ENCODE measurements at regions not wholly inside any gene's neighbourhood (a gene's known extent, or its start where the extent isn't known, plus 50 kb on each side); places are given as distances from the start of the nearest gene placed in this dataset.

DNA sequence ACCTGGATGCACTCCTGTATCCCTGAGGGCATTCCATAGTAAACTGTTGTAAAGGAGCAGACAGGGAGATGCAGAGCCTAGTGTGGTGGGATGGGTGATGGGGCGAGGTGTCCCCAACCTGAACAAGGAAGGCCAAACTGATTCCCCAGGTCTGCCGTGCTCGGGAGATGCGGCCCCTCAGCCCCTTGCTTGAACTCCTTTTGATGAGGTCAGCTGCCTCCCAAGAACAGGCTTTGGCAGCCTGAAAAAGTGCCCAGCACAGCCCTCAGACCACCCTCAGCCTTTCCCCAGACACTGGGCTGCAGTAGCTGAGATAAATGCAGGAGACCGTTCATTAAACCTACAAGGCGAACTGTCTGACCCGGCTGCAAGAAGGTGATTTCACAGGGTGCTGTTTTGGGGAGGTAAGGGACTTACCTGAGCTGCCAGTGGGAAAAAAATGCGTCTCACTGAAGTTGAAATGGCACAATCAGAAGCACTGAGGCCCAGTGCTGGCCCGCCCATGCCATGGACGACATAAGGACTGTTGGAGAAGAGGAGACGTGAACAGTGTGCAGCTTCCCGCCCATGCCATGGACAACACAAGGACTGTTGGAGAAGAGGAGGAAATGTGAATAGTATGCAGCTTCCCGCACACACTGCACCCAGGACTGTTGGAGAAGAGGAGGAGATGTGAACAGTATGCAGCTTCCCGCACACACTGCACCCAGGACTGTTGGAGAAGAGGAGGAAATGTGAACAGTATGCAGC is 148.4 kb upstream of the FAM20C start:
- Histone ChIP-seq H3K4me1 (ENCODE audit: control insufficient read depth in 5 of 5, insufficient read depth in 5 of 5, low read length in 5 of 5) (peaks cover 0 to 9% (median 2%) of the 10 kb centered on the region in 5 donors), H3K4me3 (ENCODE audit: low read depth in 1 of 5, low read length in 5 of 5) (no peak overlapping the region), H3K27ac (ENCODE audit: low read depth, low read length) (no peak overlapping the region), H3K27me3 (ENCODE audit: control insufficient read depth in 5 of 5, insufficient read depth in 4 of 5, low read length in 5 of 5) (peaks cover 0 to 13% (median 8%) of the 10 kb centered on the region in 5 donors), H3K9ac (ENCODE audit: low read length in 5 of 5) (no peak overlapping the region), H3K36me3 (ENCODE audit: control insufficient read depth in 5 of 5, insufficient read depth in 5 of 5, low read length in 5 of 5) (no peaks in the 10 kb centered on the region), H3K9me3 (ENCODE audit: control insufficient read depth in 5 of 5, low read length in 5 of 5) (no peaks in the 10 kb centered on the region)

DNA sequence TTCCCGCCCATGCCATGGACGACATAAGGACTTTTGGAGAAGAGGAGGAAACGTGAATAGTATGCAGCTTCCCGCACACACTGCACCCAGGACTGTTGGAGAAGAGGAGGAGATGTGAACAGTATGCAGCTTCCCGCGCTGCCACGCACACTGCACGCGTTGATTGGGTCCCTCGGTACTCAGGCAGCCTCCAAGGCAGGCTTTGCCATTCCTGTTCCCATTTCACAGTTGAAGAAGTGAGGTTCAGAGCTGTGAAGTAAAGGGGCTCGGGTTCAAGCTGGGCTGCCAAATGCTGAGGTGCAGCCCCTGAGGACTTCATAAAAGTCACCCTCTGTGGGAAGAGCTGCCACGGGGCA is 147.9 kb upstream of the FAM20C start:
- Histone ChIP-seq H3K9ac (ENCODE audit: low read length in 5 of 5) (no peak overlapping the region), H3K9me3 (ENCODE audit: control insufficient read depth in 5 of 5, low read length in 5 of 5) (no peaks in the 10 kb centered on the region), H3K4me3 (ENCODE audit: low read depth in 1 of 5, low read length in 5 of 5) (no peak overlapping the region), H3K36me3 (ENCODE audit: control insufficient read depth in 5 of 5, insufficient read depth in 5 of 5, low read length in 5 of 5) (no peaks in the 10 kb centered on the region), H3K27ac (ENCODE audit: low read depth, low read length) (no peak overlapping the region), H3K4me1 (ENCODE audit: control insufficient read depth in 5 of 5, insufficient read depth in 5 of 5, low read length in 5 of 5) (peaks cover 0 to 9% (median 2%) of the 10 kb centered on the region in 5 donors), H3K27me3 (ENCODE audit: control insufficient read depth in 5 of 5, insufficient read depth in 4 of 5, low read length in 5 of 5) (peaks cover 0 to 13% (median 8%) of the 10 kb centered on the region in 5 donors)

DNA sequence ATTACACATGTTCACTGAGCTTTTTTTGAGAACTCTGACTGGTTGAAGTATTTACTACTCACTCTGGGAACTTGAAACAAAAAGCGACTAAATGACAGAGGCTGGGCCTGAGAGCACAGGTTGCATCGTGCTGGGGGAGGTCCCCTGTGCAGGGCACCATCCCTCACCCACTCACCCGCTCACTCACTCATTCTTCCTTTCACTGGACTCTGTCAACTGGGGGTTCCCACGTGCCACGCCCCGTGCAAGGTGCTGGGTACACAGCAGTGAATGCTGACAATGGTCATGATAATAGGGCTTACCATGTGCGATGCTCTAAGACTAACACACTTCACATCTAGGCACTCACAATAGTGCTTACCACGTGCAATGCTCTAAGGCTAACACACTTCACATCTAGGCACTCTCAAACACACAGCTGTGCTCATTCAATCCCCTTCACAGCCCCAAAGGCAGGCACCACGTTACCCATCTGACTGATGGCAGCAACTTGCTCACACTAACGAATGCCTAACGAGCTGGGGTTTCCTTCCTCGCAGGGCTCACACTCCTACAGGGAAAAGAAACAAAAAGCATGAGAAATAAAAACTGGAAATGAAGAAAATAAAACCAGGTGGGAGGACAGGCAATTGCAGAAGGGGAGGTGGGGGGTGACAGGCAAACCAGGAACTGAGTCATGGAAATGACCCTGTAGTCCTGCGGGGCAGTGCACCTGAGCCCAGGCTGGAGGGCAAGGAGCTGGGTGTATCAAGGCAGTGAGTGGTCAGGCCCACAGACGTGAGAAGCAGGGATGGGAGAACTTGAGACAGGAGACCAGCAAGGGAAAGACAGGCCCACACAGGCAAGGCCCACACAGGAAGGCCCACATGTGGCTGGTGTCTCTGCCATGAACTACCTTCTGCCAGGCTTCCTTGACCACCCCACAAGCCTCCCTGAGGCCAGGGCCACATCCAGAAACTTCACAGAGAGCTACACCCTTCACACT is 147.0 kb upstream of the FAM20C start:
- Histone ChIP-seq H3K4me3 (ENCODE audit: low read depth in 1 of 5, low read length in 5 of 5) (no peak overlapping the region), H3K27me3 (ENCODE audit: control insufficient read depth in 5 of 5, insufficient read depth in 4 of 5, low read length in 5 of 5) (peaks cover 0 to 13% (median 8%) of the 10 kb centered on the region in 5 donors), H3K27ac (ENCODE audit: low read depth, low read length) (no peak overlapping the region), H3K36me3 (ENCODE audit: control insufficient read depth in 5 of 5, insufficient read depth in 5 of 5, low read length in 5 of 5) (no peaks in the 10 kb centered on the region), H3K4me1 (ENCODE audit: control insufficient read depth in 5 of 5, insufficient read depth in 5 of 5, low read length in 5 of 5) (peaks cover 0 to 9% (median 2%) of the 10 kb centered on the region in 5 donors), H3K9me3 (ENCODE audit: control insufficient read depth in 5 of 5, low read length in 5 of 5) (no peaks in the 10 kb centered on the region), H3K9ac (ENCODE audit: low read length in 5 of 5) (no peak overlapping the region)

DNA sequence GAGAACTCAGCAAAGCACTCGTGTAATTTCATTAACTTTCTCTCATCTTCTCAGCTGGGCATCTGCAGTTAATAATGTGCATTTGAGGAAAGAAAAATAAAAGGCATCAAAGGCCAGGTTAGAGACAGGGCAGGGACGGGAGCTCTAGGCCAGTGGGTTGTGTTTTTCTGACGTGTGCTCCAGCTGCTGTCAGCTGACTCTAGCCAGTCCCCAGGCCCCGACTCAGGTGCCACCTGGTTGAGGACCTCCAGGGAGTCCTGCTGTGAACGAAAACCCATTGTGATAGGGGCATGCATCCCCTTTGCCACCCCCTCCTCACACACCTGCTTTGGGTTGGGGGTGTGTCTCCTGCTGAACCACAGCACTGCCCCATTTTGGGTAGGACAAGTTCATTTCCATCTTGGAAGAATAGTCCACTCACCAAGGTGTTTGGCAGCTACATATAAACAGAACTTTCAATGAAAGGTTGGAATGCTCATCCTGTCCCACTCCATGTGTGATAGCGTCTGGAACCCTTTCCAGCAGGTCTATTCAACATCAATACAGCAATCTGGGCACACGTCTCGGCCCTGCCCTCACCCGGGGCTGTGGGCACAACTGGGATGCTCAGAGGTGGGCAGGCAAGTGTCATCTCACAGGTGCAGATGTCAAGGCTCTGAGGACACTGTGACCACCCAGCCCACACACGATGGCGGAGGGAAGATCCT is 146.1 kb upstream of the FAM20C start:
- H3K4me3 ChIP-seq (ENCODE audit: low read depth in 1 of 5, low read length in 5 of 5) = no peak overlapping the region
- H3K4me1 ChIP-seq (ENCODE audit: control insufficient read depth in 5 of 5, insufficient read depth in 5 of 5, low read length in 5 of 5) = peaks cover 0 to 5% (median 2%) of the 10 kb centered on the region in 5 donors
- H3K27me3 ChIP-seq (ENCODE audit: control insufficient read depth in 5 of 5, insufficient read depth in 4 of 5, low read length in 5 of 5) = peaks cover 0 to 13% (median 8%) of the 10 kb centered on the region in 5 donors
- no peak overlapping the region for H3K9ac ChIP-seq (ENCODE audit: low read length in 5 of 5)
- H3K9me3 ChIP-seq (ENCODE audit: control insufficient read depth in 5 of 5, low read length in 5 of 5) = no peaks in the 10 kb centered on the region
- no peak overlapping the region for H3K27ac ChIP-seq (ENCODE audit: low read depth, low read length)
- no peaks in the 10 kb centered on the region for H3K36me3 ChIP-seq (ENCODE audit: control insufficient read depth in 5 of 5, insufficient read depth in 5 of 5, low read length in 5 of 5)

DNA sequence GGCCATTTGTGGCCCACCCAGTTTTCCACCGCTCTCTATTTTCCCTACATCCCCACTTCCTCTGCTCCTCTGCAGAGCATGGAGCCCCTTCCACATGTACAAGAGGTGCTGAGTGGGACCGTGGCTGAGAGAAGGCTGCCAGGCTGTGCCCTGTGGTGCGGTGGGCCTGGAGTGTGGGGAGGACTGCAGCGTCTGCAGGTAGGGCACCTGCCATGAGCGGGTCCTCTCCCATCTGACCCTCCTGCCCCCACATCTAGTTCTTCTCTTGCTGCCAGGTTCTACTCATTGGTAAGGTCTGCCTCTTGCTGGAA is 145.6 kb upstream of the FAM20C start:
- Histone ChIP-seq H3K9ac (ENCODE audit: low read length in 5 of 5) (no peak overlapping the region), H3K27me3 (ENCODE audit: control insufficient read depth in 5 of 5, insufficient read depth in 4 of 5, low read length in 5 of 5) (peaks cover 0 to 13% (median 8%) of the 10 kb centered on the region in 5 donors), H3K4me1 (ENCODE audit: control insufficient read depth in 5 of 5, insufficient read depth in 5 of 5, low read length in 5 of 5) (peaks cover 0 to 5% (median 0%) of the 10 kb centered on the region in 5 donors), H3K27ac (ENCODE audit: low read depth, low read length) (no peak overlapping the region), H3K9me3 (ENCODE audit: control insufficient read depth in 5 of 5, low read length in 5 of 5) (no peaks in the 10 kb centered on the region), H3K4me3 (ENCODE audit: low read depth in 1 of 5, low read length in 5 of 5) (no peak overlapping the region), H3K36me3 (ENCODE audit: control insufficient read depth in 5 of 5, insufficient read depth in 5 of 5, low read length in 5 of 5) (no peaks in the 10 kb centered on the region)

DNA sequence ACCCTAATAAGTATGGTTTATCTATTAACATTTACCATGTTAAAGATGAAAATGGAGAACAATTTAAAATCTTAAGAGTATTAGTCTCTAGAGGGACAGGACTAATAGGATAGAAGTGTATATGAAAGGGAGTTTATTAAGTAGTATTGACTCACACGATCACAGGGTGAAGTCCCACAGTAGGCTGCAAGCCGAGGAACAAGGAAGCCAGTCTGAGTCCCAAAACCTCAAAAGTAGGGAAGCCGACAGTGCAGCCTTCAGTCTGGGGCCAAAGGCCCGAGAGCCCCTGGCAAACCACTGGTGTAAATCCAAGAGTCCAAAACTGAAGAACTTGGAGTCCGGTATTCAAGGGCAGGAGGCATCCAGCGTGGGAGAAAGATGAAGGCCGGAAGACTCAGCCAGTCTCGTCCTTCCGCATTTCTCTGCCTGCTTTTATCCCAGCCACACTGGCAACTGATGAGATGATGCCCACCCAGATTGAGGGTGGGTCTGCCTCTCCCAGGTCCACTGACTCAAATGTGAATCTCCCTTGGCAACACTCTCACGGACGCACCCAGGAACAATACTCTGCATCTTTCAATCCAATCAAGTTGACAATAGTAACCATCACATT is 140.8 kb upstream of the FAM20C start:
- H3K4me3 ChIP-seq (ENCODE audit: low read depth in 1 of 5, low read length in 5 of 5) = no peak overlapping the region
- peaks cover 0 to 6% (median 4%) of the 10 kb centered on the region in 5 donors for H3K4me1 ChIP-seq (ENCODE audit: control insufficient read depth in 5 of 5, insufficient read depth in 5 of 5, low read length in 5 of 5)
- no peaks in the 10 kb centered on the region for H3K36me3 ChIP-seq (ENCODE audit: control insufficient read depth in 5 of 5, insufficient read depth in 5 of 5, low read length in 5 of 5)
- H3K27ac ChIP-seq (ENCODE audit: low read depth, low read length) = no peak overlapping the region
- no peak overlapping the region for H3K9ac ChIP-seq (ENCODE audit: low read length in 5 of 5)
- peaks cover 0 to 3% (median 0%) of the 10 kb centered on the region in 5 donors for H3K27me3 ChIP-seq (ENCODE audit: control insufficient read depth in 5 of 5, insufficient read depth in 4 of 5, low read length in 5 of 5)
- H3K9me3 ChIP-seq (ENCODE audit: control insufficient read depth in 5 of 5, low read length in 5 of 5) = peaks cover 0 to 5% (median 0%) of the 10 kb centered on the region in 5 donors

DNA sequence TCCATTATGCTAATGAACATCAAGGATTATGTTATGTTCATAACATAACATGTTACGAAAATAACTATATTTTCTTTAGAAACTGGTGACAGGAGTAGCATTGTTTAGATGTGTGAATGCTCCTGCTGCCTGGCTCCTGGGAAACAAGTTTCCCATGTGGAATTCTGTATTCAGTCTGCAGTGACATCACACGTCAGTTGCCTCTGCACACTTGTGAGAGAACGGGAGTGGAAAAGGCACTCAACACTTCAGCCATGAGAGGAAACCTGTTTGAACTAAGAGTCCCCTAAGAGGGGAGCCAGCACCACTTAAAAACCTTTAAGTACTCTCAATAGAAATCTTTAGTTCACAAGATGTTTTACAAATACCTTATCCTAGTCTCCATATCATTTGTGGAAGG is 140.3 kb upstream of the FAM20C start:
- Histone ChIP-seq H3K9ac (ENCODE audit: low read length in 5 of 5) (no peak overlapping the region), H3K27me3 (ENCODE audit: control insufficient read depth in 5 of 5, insufficient read depth in 4 of 5, low read length in 5 of 5) (no peaks in the 10 kb centered on the region), H3K36me3 (ENCODE audit: control insufficient read depth in 5 of 5, insufficient read depth in 5 of 5, low read length in 5 of 5) (no peaks in the 10 kb centered on the region), H3K27ac (ENCODE audit: low read depth, low read length) (no peak overlapping the region), H3K4me3 (ENCODE audit: low read depth in 1 of 5, low read length in 5 of 5) (no peak overlapping the region), H3K9me3 (ENCODE audit: control insufficient read depth in 5 of 5, low read length in 5 of 5) (peaks cover 0 to 5% (median 0%) of the 10 kb centered on the region in 5 donors), H3K4me1 (ENCODE audit: control insufficient read depth in 5 of 5, insufficient read depth in 5 of 5, low read length in 5 of 5) (peaks cover 0 to 10% (median 7%) of the 10 kb centered on the region in 5 donors)

DNA sequence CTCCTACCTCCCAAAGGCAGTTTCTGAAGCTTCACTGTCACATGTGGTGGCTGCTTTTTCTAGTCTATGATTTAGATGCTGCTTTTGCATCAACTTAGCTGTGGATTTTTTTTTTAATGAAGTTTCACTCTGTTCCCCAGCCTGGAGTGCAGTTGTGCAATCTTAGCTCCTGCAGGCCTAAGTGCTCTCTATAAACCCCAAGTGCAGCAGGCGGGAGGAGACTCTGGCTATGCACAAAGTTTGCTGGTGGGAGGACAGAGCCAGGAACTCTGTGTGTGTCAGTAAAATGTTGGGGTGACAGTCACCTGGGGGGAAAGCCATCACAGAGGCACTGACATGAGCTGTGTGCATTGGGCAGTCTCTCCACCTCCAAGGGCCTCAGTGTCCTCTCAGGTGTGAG is 138.8 kb upstream of the FAM20C start:
- H3K27ac ChIP-seq (ENCODE audit: low read depth, low read length) = no peak overlapping the region
- no peak overlapping the region for H3K4me3 ChIP-seq (ENCODE audit: low read depth in 1 of 5, low read length in 5 of 5)
- H3K27me3 ChIP-seq (ENCODE audit: control insufficient read depth in 5 of 5, insufficient read depth in 4 of 5, low read length in 5 of 5) = no peaks in the 10 kb centered on the region
- no peaks in the 10 kb centered on the region for H3K36me3 ChIP-seq (ENCODE audit: control insufficient read depth in 5 of 5, insufficient read depth in 5 of 5, low read length in 5 of 5)
- H3K9ac ChIP-seq (ENCODE audit: low read length in 5 of 5) = no peak overlapping the region
- H3K9me3 ChIP-seq (ENCODE audit: control insufficient read depth in 5 of 5, low read length in 5 of 5) = peaks cover 0 to 5% (median 0%) of the 10 kb centered on the region in 5 donors
- peaks cover 2 to 23% (median 21%) of the 10 kb centered on the region in 5 donors for H3K4me1 ChIP-seq (ENCODE audit: control insufficient read depth in 5 of 5, insufficient read depth in 5 of 5, low read length in 5 of 5)

DNA sequence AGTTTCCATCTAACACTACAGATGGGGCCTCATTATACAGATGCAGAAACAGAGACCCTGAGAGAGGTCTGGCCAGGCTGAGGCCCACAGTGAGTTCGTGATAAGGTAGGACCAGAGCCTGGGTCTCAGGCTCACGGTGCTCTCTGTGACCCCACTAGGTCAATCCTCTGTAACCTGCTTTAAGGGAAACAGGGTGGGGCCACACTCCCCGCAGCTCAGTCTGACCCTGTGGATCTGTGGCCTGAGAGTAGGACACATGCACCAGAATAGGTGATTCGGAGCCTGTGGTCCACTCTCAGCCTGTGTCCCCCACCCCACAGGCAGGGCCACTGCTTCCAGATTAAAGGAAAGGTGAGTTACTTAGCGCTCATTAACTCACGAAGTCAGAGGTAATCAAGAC is 137.8 kb upstream of the FAM20C start:
- H3K27ac ChIP-seq (ENCODE audit: low read depth, low read length) = no peak overlapping the region
- no peaks in the 10 kb centered on the region for H3K36me3 ChIP-seq (ENCODE audit: control insufficient read depth in 5 of 5, insufficient read depth in 5 of 5, low read length in 5 of 5)
- H3K9me3 ChIP-seq (ENCODE audit: control insufficient read depth in 5 of 5, low read length in 5 of 5) = peaks cover 0 to 5% (median 0%) of the 10 kb centered on the region in 5 donors
- H3K27me3 ChIP-seq (ENCODE audit: control insufficient read depth in 5 of 5, insufficient read depth in 4 of 5, low read length in 5 of 5) = no peaks in the 10 kb centered on the region
- no peak overlapping the region for H3K9ac ChIP-seq (ENCODE audit: low read length in 5 of 5)
- no peak overlapping the region for H3K4me3 ChIP-seq (ENCODE audit: low read depth in 1 of 5, low read length in 5 of 5)
- H3K4me1 ChIP-seq (ENCODE audit: control insufficient read depth in 5 of 5, insufficient read depth in 5 of 5, low read length in 5 of 5) = peaks cover 2 to 23% (median 21%) of the 10 kb centered on the region in 5 donors

Measured in subcutaneous abdominal adipose tissue (tissue), 5 donors.